H54 (cell line): ENCODE measurements at regions not wholly inside any gene's neighbourhood (a gene's known extent, or its start where the extent isn't known, plus 50 kb on each side); places are given as distances from the start of the nearest gene placed in this dataset.
"Not testable (repeated sequence)": the region's sequence is repeated elsewhere in the genome, so short reads cannot be mapped to it uniquely, and the experiment has no call there.

ENCODE experiments used
- DNase-seq: peaks from one replicate; pipeline ENCODE4 v3.0.0; 2011; ENCODE audit warnings: low spot score, mixed read lengths; ENCODE audit not compliant: insufficient read length
- FAIRE-seq: peaks from 3 replicates; lab custom pipeline; 2011; peaks lifted over from hg19 to GRCh38; lab: Jason Lieb, UNC
- POLR2A ChIP-seq: IDR thresholded peaks from 2 replicates; pipeline ENCODE4 v1.6.1; 2011; ENCODE audit warnings: low read depth, mild to moderate bottlenecking, low read length

DNA sequence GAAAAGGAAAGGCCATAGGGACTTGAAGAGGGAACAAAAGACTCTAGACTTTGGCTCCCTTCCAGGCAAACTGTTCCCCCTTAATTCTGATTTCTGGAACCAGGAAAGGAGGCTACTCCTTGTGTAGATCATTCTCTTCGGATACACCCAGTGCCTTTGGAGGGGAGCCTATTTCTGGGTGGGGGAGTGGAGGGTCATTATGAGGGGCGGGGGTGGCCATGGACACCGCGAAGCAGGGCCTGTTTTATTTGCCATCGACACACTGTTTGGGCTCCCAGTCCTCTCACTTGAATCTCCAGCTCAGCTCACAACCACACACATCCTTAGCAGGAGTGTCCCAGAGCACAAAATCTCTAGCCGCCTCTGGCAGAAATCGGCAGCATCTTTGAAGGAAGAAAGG is 132.3 kb downstream of the PXDC1 start:
- TF ChIP-seq POLR2A, result no peak
- FAIRE-seq (no peak), DNase-seq (no peak)

DNA sequence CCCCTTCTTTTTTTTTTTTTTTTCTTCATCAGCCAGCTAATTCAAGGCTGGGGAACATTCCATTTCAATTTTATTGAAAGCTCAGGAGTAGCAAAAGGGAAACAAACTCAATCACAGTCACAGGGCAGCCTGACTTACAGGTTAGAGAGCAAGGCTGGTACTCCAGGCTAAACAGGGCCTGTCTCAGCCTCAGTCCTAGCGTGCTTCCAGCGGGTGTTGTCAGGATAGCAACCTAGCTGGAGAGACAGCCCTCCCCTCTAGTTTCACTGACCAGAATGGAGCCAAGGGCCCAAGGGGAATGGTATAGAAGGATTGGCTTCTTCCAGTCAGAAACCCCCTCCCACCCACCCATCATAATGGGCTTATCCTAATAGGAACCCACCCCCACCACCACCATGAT is 132.9 kb downstream of the PXDC1 start:
- FAIRE-seq (no peak), DNase-seq (no peak)
- TF ChIP-seq POLR2A, result no peak

DNA sequence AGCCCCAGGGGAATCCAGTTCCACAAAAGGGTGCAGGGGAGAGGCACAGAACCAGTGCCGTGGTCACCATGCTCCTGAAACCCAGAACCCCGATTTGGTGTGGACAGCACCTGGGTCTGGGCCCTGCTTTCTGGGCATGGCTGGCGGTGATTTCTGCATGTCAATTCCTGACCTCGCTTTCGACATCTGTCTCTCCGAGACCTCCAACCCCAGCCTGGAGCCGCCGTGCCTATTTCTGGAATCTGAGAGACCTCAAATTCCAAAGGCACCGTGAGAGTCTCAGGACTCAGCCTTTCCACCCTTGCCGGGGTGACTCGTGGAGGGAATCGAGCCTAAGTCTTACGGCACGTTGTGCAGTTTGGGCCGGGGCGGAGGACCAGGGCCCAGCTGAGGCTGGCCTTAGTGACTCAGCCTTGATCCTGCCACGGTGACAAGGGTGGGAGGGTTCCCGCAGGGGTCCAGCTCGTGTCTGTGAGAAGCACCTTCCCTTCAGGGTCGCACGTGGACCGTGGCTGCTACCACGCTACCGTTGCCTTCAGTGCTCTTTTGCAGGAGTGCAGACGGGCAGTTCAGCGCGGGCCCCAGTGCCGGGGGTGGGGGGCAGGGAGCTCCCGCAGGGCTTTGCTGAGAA is 133.7 kb downstream of the PXDC1 start:
- FAIRE-seq, result no peak
- no peak for DNase-seq
- no peak for TF ChIP-seq POLR2A

DNA sequence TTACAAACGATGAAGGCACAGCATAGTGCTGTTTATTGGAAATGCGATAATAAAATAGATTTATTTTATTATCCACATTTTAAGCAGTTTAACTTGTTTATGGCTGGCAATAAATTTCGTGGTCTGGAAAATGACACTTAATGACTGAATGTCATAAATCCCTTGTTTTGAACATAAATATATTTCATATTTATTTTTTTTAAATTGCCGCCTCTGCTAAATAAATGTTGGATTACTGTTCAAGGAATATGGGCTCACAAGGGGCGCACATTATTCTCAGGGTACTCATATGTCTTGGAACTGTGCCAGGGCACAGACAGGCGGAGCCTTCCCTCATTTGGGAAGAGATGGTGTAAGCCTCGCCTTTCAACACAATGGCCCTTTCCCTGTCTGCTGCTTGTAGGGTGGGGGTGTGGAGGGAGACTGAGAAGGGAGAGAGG is 134.3 kb downstream of the PXDC1 start:
- DNase-seq, result no peak
- no peak for TF ChIP-seq POLR2A
- FAIRE-seq, result no peak

DNA sequence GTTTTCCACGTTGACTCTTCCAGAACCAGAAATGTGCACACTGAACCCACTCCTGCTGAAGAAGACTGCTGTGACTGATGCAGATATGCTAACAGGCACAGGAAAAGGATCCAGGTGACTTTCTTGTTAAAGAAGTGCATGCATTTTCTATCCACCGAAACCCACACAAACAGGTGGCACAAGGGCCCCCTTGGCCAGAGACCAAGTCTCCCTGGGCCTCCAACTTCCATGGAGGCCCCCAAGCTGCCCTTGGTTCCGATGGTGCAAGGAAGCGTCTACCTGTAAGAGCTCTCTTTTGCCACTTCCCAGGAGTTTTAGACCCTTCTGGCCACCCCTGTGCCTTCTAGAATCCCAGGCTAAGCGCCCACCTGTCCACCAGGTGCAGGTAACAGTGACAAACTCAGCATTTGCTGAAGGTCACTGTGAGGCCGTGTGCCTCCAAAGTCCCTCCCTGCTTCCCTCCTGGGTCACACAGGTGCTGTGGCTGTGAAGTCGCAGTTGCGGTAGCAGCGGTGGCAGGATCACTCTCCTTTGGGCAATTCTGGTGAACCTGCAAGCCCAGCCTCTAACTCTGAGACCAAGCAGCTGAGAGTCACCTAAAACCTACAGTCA is 134.8 kb downstream of the PXDC1 start:
- FAIRE-seq, result no peak
- no peak for TF ChIP-seq POLR2A
- no peak for DNase-seq

DNA sequence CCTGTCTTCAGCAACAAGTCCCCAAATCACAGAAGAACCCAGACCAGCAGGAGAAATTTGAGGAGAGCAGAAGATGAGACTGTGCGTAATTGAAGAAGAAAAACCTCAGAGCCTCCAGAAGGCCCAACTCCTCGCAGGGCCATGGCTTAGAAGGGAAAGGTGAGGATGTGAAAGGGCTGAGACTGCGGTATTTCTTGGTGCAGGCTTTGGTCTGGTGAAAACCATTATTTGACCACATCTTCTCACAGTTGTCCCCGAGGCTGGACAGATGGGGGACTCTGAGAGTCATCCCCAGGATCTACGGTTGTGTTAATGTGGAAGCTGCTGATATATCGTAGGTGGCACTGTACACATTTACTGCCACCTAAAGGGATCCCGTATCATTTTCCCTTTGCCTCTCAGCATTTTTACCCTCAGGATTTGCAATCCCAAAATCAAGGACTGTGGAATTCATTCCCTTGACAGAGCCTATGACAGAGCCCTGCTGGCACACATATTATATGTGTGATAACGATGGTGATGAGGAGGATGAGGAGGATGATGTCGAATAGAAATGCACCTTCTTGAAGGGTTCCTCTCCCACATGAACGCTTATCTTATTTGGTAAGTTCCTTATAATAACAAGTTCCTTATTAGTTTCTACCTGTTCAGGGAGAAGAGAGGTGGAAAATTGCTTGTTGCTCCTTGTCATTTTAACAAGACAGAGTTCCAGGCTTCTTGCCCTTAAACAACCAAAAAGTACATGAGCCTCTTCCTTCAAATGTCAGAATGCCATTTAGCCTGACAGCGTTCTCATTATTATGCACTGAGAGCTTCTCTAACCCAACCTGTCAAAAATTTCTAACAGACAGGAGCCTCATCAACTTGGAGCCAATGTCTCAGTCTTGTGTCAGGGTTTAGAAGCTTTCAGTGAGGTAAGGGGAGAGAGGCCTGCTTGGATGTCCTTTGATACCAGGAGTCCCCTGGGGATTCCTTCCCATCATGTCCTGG is 135.8 kb downstream of the PXDC1 start:
- FAIRE-seq (no peak), DNase-seq (no peak)
- no peak for TF ChIP-seq POLR2A

DNA sequence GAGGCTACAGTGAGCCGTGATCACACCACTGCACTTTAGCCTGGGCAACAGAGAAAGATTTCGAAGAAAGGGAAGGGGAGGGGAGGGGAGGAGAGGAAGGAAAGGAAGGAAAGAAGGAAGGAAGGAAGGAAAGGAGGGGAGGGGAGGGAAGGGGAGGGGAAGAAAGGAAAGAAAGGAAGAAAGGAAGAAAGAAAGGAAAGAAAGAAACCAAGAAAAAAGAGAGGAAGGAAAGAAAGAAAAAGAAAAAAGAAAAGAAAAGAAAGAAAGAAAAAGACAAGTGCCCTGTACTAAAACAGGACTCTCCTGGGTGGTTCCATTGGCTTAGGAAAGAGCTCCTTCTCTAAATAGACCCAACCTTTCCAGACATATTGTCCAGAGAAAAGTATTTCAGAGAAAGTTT is 136.6 kb downstream of the PXDC1 start:
- no peak for TF ChIP-seq POLR2A
- FAIRE-seq (no peak), DNase-seq (no peak)

DNA sequence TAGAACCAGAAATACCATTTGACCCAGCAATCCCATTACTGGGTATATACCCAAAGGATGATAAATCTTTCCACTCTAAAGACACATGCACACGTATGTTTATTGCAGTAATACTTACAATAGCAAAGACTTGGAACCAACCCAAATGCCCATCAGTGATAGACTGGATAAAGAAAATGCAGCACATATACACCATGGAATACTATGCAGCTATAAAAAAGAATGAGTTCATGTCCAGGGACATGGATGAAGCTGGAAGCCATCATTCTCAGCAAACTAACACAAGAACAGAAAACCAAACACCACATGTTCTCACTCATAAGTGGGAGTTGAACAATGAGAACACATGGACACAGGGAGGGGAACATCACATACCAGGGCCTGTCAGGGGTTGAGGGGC is 137.9 kb downstream of the PXDC1 start:
- FAIRE-seq, DNase-seq: not testable (repeated sequence)

DNA sequence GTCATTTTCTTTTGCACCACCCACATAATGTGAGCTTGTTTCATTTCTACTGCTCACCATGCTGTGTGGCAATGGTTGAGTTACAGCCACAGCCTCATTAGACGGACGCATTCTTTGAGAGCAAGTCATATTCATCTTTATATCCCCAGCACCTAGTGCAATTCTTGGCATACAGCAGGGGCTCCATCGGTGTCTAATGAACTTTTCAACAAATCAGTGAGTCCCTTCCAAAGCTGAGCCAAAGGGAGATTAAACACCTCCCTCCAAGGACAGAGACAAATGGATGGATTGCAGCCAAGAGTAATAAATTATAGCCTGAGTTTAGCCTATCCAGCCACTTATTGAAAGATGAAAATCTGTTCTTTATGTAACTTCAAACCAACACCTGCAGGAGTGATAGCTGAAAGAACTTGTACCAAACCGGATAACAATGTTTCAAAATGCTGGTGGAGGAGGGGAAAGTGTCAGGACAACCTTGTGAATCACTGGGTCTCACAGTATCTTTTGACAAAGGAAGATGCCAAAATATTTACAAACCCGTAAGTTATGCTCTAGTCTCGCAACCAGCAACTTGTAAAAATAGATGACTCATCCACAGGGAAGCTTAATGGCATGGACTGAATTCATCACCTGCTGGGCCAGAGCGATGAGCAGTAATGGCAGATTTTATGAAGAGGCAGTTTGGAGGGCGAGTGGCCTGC is 139.0 kb downstream of the PXDC1 start:
- peak; percentile 94 for FAIRE-seq
- DNase-seq, result peak; percentile 62

DNA sequence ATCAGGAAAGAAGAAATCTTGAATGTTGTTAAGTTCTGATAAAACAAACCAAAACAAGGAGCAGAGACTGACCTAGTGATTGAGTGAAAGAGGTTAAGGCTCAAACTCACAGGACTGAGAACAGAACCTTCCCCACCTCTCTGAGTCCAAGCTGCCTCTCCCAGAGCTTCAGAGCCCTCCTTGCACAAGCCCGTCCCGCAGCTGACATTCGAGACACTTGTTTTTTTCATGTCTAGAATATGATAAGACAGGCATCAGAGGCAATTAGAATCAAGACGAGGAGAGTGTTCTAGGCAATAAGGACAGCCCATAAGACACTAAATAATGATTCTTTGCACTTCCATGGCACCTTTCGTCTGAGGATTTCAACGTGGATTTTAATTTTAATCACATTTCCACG is 140.6 kb downstream of the PXDC1 start:
- DNase-seq (no peak), FAIRE-seq (no peak)
- no peak for TF ChIP-seq POLR2A

More for the DNA sequence above, 139.0 kb downstream of the PXDC1 start:
- no peak for TF ChIP-seq POLR2A

DNA sequence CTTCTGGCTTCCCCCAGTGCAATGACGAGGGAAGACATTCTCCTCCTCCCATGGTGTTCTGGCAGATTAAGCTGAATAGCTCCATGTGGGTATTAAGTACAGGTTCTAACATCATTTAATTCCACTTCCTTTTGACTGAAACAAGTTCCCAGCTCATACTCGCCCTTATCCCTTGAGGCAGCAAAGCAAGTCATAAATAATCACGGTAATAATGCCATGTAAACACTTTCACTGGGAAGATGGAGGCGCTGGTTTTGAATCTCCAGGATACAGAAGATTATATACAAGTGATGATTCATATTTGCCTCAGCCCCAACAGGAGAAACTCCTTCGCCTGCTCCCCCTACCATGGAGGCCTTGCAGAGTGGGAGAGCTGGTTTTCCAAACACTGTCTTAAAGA is 141.3 kb downstream of the PXDC1 start:
- no peak for TF ChIP-seq POLR2A
- DNase-seq, result peak; percentile 19
- no peak for FAIRE-seq

DNA sequence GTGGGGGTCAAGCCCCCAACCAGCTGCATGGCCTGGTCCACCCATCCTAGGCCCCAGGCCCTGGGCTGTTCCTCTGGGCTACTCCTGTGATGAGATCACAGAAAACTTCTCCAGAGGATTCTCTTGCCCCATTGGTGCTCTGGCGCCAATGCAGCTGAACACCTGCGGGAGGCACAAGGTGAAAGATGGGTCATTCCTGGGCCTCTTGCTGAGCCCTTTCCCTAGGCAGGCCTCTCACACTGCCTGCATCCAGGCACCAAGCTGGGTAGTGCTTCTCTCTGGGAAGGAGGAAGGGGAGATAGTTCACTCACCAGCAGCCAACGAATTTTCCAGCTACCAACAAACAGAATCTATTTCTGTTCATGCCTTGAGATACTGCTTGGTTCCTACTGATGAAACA is 142.1 kb downstream of the PXDC1 start:
- TF ChIP-seq POLR2A, result no peak
- FAIRE-seq, result no peak
- no peak for DNase-seq

DNA sequence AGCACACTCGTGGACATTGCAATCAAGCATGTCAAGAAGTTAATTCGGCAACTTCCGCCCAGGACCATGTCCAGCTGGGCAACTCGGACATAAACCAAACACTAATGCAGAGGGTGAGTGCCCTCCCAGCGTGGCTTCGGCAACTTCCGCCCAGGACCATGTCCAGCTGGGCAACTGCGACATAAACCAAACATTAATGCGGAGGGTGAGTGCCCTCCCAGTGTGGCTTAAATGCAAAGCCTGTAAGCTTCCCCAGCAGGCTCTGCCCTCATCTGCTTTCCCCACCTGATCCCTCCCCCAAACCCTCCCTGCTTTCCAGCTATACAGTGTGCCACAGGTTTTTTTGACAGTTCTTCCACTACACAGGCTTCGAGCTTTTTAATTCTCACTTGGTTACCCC is 143.4 kb downstream of the PXDC1 start:
- DNase-seq (no peak), FAIRE-seq (no peak)
- TF ChIP-seq POLR2A, result no peak

DNA sequence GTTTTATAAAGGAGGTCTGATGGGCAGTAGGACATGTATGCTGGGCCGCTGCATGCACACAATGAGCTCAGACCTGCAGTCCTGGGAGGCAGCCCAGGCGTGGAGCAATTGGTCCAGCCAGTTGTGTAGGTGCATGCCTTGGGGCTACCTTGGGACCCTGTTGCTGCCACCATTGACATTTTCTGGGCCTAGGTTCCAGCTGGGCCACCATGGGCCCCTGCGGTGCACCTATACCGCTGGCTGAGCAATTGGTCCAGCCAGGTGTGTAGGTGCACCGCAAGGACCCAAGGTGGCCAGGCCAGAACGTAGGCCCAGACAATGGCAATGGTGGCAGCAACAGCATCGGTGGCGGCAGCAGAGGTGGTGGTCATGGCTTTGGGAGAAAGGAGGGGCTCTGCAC is 143.9 kb downstream of the PXDC1 start:
- no peak for TF ChIP-seq POLR2A
- FAIRE-seq (no peak), DNase-seq (no peak)
